ENCODE measurements at regions not wholly inside any gene's neighbourhood (a gene's known extent, or its start where the extent isn't known, plus 50 kb on each side); places are given as distances from the start of the nearest gene placed in this dataset.

DNA sequence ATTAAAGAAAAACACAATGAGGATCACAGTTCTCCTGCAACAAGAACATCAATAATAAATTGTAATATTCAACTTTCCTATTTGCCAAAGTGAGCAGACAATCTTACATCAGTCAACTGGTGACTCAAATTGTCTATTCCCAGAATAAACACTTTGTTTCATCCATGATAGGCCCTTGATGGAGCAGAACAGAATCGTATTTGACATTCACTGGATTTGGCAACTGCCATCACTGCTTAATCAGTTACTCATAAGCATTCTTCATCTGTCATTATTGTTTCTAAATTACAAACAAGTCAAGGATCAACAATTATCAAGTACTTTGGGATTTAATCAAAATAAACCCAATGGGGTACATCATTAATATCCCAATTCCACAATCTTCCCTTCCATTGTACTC lies 398.4 kb downstream of the GABRG2 start:
- TF ChIP-seq, protein P1, sequence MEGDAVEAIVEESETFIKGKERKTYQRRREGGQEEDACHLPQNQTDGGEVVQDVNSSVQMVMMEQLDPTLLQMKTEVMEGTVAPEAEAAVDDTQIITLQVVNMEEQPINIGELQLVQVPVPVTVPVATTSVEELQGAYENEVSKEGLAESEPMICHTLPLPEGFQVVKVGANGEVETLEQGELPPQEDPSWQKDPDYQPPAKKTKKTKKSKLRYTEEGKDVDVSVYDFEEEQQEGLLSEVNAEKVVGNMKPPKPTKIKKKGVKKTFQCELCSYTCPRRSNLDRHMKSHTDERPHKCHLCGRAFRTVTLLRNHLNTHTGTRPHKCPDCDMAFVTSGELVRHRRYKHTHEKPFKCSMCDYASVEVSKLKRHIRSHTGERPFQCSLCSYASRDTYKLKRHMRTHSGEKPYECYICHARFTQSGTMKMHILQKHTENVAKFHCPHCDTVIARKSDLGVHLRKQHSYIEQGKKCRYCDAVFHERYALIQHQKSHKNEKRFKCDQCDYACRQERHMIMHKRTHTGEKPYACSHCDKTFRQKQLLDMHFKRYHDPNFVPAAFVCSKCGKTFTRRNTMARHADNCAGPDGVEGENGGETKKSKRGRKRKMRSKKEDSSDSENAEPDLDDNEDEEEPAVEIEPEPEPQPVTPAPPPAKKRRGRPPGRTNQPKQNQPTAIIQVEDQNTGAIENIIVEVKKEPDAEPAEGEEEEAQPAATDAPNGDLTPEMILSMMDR (optimal IDR thresholded peaks at IDR 0.05 in 1 of 3, IDR thresholded peaks at IDR 0.05 in 1 of 3, conservative IDR thresholded peaks at IDR 0.05 in 1 of 3; ENCODE audit: extremely low read depth in 1 of 3, insufficient read depth in 2 of 3, low read length in 3 of 3) = no peak
- no peak for TF ChIP-seq EZH2 (IDR thresholded peaks at IDR 0.05; ENCODE audit: low read length)

All from keratinocyte (primary cell).